Osteoblast (primary cell): ENCODE measurements at regions not wholly inside any gene's neighbourhood (a gene's known extent, or its start where the extent isn't known, plus 50 kb on each side); places are given as distances from the start of the nearest gene placed in this dataset.
A peak's percentile ranks its signal among the peaks of the same experiment; 100 is the strongest.

Experiments used
- DNase-seq: peaks from one replicate; pipeline ENCODE4 v3.0.0; 2011; ENCODE audit warnings: low spot score, mixed read lengths; ENCODE audit not compliant: insufficient read length; ENCODE audit errors: missing footprints
- H2AFZ ChIP-seq: 2 replicates; pipeline ENCODE4 v1.6.0; 2011; ENCODE audit warnings: mild to moderate bottlenecking, low read length
- H3K27ac ChIP-seq: 2 replicates; pipeline ENCODE4 v1.5.1; 2011; ENCODE audit warnings: mild to moderate bottlenecking, low read depth, low read length, moderate library complexity
- H3K27me3 ChIP-seq: 2 replicates; pipeline ENCODE4 v1.6.0; 2012; ENCODE audit warnings: mild to moderate bottlenecking, control low read depth, inconsistent platforms, low read length, moderate library complexity; ENCODE audit not compliant: insufficient read depth
- H3K36me3 ChIP-seq: 2 replicates; pipeline ENCODE4 v1.5.1; 2011; ENCODE audit warnings: mild to moderate bottlenecking, low read length, control low read depth, moderate library complexity; ENCODE audit not compliant: insufficient read depth
- H3K4me1 ChIP-seq: 2 replicates; pipeline ENCODE4 v1.5.1; 2011; ENCODE audit warnings: mild to moderate bottlenecking, low read length, control low read depth, moderate library complexity; ENCODE audit not compliant: insufficient read depth
- H3K4me2 ChIP-seq: 2 replicates; pipeline ENCODE4 v1.6.0; 2011; ENCODE audit warnings: mild to moderate bottlenecking, low read length; ENCODE audit not compliant: insufficient read depth
- H3K4me3 ChIP-seq: fragments of 200-600 bp; sonication (generic); 3 replicates; pipeline ENCODE4 v1.5.1; 2012; ENCODE audit warnings: mild to moderate bottlenecking, low read length, inconsistent platforms; ENCODE audit not compliant: insufficient read depth
- H3K79me2 ChIP-seq: 2 replicates; pipeline ENCODE4 v1.6.0; 2012; ENCODE audit warnings: mild to moderate bottlenecking, low read length, control low read depth, inconsistent platforms; ENCODE audit not compliant: insufficient read depth
- H3K9me3 ChIP-seq: 2 replicates; pipeline ENCODE4 v1.5.1; 2011; ENCODE audit warnings: low read depth, low read length, control low read depth
- H4K20me1 ChIP-seq: 2 replicates; pipeline ENCODE4 v1.6.0; 2012; ENCODE audit warnings: mild to moderate bottlenecking, low read length, control low read depth; ENCODE audit not compliant: insufficient read depth
- CTCF ChIP-seq: IDR thresholded peaks from 2 replicates; pipeline ENCODE4 v1.5.1; 2011; ENCODE audit warnings: mild to moderate bottlenecking, low read depth, low read length, moderate library complexity; ENCODE audit errors: extremely low read depth

GRCh38 chr4:169818063-169818679, 60.4 kb upstream of the HPF1 start:
- no peak for DNase-seq
- H3K27ac ChIP-seq, result no peak overlapping the region
- no peaks in the 10 kb centered on the region for H4K20me1 ChIP-seq
- H3K4me3 ChIP-seq, result no peak overlapping the region
- no peaks in the 10 kb centered on the region for H3K9me3 ChIP-seq
- TF ChIP-seq CTCF, result no peak
- H3K79me2 ChIP-seq, result no peaks in the 10 kb centered on the region
- H3K27me3 ChIP-seq, result no peaks in the 10 kb centered on the region
- H3K4me2 ChIP-seq, result no peak overlapping the region
- H2AFZ ChIP-seq, result no peak overlapping the region
- H3K4me1 ChIP-seq, result no peaks in the 10 kb centered on the region
- no peaks in the 10 kb centered on the region for H3K36me3 ChIP-seq

- Histone ChIP-seq H3K79me2 (no peaks in the 10 kb centered on the region), H3K27ac (no peak overlapping the region), H3K27me3 (no peaks in the 10 kb centered on the region), H3K4me1 (no peaks in the 10 kb centered on the region), H3K9me3 (no peaks in the 10 kb centered on the region), H2AFZ (no peak overlapping the region), H3K4me3 (no peak overlapping the region), H4K20me1 (no peaks in the 10 kb centered on the region), H3K4me2 (no peak overlapping the region), H3K36me3 (no peaks in the 10 kb centered on the region)
- no peak for DNase-seq
- no peak for TF ChIP-seq CTCF
These were observed 57.9 kb upstream of the HPF1 start for GRCh38 chr4:169815606-169816005.

GRCh38 chr4:169811476-169811875, 53.7 kb upstream of the HPF1 start:
- Histone ChIP-seq H3K27ac (no peak overlapping the region), H3K79me2 (no peaks in the 10 kb centered on the region), H3K27me3 (no peaks in the 10 kb centered on the region), H3K9me3 (no peaks in the 10 kb centered on the region), H3K4me3 (no peak overlapping the region), H2AFZ (no peak overlapping the region), H3K36me3 (no peaks in the 10 kb centered on the region), H3K4me2 (no peak overlapping the region), H4K20me1 (no peaks in the 10 kb centered on the region), H3K4me1 (no peaks in the 10 kb centered on the region)
- DNase-seq, result no peak
- no peak for TF ChIP-seq CTCF

- no peak overlapping the region for H3K27ac ChIP-seq
- peak; percentile 92 for DNase-seq
- peak overlapping the region; percentile 24 for H3K4me3 ChIP-seq
- H4K20me1 ChIP-seq, result no peaks in the 10 kb centered on the region
- peak overlapping the region; percentile 74 for H2AFZ ChIP-seq
- peak; percentile 86 for TF ChIP-seq CTCF
- H3K79me2 ChIP-seq, result no peaks in the 10 kb centered on the region
- H3K4me1 ChIP-seq, result no peaks in the 10 kb centered on the region
- H3K27me3 ChIP-seq, result no peaks in the 10 kb centered on the region
- H3K36me3 ChIP-seq, result no peaks in the 10 kb centered on the region
- no peaks in the 10 kb centered on the region for H3K9me3 ChIP-seq
- peak overlapping the region; percentile 70 for H3K4me2 ChIP-seq
These were observed 52.9 kb upstream of the HPF1 start for GRCh38 chr4:169810325-169811323.
